VCaP (cell line): ENCODE measurements at regions not wholly inside any gene's neighbourhood (a gene's known extent, or its start where the extent isn't known, plus 50 kb on each side); places are given as distances from the start of the nearest gene placed in this dataset.

Experiments used
- H3K27ac ChIP-seq: fragments of 450-650 bp; 2 replicates; pipeline ENCODE4 v1.5.1; 2017
- CTCF ChIP-seq: fragments of 450-650 bp; conservative IDR thresholded peaks from 2 replicates; pipeline ENCODE4 v1.5.1; 2017; ENCODE audit warnings: mild to moderate bottlenecking, moderate library complexity

GRCh38 chr19:29439688-29440550, 85.9 kb upstream of the VSTM2B start:
- TF ChIP-seq CTCF: no peak
- H3K27ac ChIP-seq: no peak overlapping the region

GRCh38 chr19:29442094-29442493, 83.7 kb upstream of the VSTM2B start:
- no peak overlapping the region for H3K27ac ChIP-seq
- TF ChIP-seq CTCF: no peak

GRCh38 chr19:29442910-29443309, 82.9 kb upstream of the VSTM2B start:
- H3K27ac ChIP-seq: no peak overlapping the region
- no peak for TF ChIP-seq CTCF

GRCh38 chr19:29445246-29445645, 80.5 kb upstream of the VSTM2B start:
- no peak overlapping the region for H3K27ac ChIP-seq
- no peak for TF ChIP-seq CTCF

GRCh38 chr19:29446361-29446760, 79.4 kb upstream of the VSTM2B start:
- no peak overlapping the region for H3K27ac ChIP-seq
- TF ChIP-seq CTCF: no peak

- no peak overlapping the region for H3K27ac ChIP-seq
- TF ChIP-seq CTCF: no peak
These were observed 77.7 kb upstream of the VSTM2B start for GRCh38 chr19:29448046-29448445.

- TF ChIP-seq CTCF: no peak
These were observed 76.4 kb upstream of the VSTM2B start for GRCh38 chr19:29449371-29449770.

More at GRCh38 chr19:29449371-29449770, 76.4 kb upstream of the VSTM2B start:
- no peak overlapping the region for H3K27ac ChIP-seq
